ENCODE measurements at regions not wholly inside any gene's neighbourhood (a gene's known extent, or its start where the extent isn't known, plus 50 kb on each side); places are given as distances from the start of the nearest gene placed in this dataset.

GRCh38 chrX:109928596-109929335 lies 74.1 kb upstream of the TMEM164 start:
- no peak for DNase-seq (ENCODE audit: low spot score)

GRCh38 chrX:109931677-109932076 lies 71.2 kb upstream of the TMEM164 start:
- no peak for DNase-seq (ENCODE audit: low spot score)

DNA sequence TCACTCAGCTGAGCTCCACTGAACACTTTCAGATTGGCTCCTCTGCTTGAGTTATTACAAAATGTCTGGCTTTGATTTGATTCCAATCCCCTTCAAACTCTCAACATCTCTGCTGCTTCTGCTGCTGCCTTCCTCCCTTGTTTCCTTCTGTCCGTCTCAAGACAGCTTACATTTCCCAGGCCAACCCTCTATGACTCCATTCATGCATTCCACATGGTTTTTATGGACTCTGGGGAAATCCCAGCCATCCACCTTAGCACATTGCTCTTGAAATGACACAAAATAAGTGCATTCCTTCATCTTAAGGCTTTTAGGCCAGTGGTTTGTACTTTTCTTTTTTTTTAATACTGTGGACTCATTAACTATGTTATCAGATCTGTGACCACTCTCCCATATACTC lies 68.5 kb upstream of the TMEM164 start:
- DNase-seq (ENCODE audit: low spot score) = no peak

- DNase-seq (ENCODE audit: low spot score) = no peak
Observed at GRCh38 chrX:109934935-109935334, 68.0 kb upstream of the TMEM164 start.

- no peak for DNase-seq (ENCODE audit: low spot score)
Observed at GRCh38 chrX:109936114-109936513, 66.8 kb upstream of the TMEM164 start.

GRCh38 chrX:109936598-109936997 lies 66.3 kb upstream of the TMEM164 start:
- no peak for DNase-seq (ENCODE audit: low spot score)

GRCh38 chrX:109939498-109939897 lies 63.4 kb upstream of the TMEM164 start:
- DNase-seq (ENCODE audit: low spot score) = no peak

DNA sequence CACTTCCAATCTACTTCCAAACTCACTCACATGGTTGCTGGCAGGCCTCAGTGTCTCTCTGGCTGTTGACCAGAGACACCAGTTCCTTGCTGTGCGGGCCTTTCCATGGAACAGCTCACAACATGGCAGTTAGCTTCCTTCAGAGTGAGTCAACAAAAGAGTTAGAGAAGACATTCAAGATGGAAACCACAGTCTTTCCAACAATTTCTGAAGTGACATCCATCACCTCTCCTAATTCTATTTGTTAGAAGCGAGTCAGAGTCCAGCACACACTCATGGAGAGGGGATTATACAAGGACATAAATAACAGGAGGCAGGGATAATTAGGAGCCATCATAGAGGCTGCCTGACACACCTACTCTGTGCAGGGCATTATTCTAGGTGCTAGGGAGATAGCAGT lies 62.5 kb upstream of the TMEM164 start:
- DNase-seq (ENCODE audit: low spot score) = no peak

DNA sequence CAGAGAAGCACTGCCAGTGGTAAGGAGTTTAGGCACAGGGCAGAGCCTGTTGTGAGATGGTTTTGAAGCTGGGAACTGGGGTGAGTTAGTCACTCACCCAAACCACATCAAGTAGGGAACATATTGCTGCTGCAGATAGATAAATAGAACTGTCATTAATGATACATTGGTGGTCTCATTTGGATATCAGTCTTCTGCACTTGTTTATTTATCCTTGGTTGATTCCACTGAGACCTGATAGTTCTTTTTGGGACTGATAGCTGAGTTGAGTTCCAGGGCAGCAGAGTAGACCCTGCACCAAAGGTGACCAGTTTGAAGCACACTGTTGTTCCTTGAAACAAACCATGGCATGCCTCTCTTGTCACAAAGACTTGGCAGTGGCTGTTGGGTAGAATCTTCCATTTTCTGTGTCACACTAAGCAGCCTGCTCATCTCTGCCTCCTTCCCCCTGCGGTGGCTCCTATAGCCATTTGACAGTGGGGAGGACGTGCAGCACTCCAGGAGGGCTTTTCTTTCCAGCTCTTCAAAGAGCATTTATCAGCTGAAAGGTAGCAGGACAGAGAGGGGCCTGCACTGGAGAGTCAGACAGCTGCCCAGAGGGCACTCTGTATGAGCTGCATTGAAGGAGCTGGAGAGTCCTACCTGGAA lies 59.7 kb upstream of the TMEM164 start:
- no peak for DNase-seq (ENCODE audit: low spot score)

GRCh38 chrX:109943740-109944092 lies 59.2 kb upstream of the TMEM164 start:
- DNase-seq (ENCODE audit: low spot score) = no peak

DNA sequence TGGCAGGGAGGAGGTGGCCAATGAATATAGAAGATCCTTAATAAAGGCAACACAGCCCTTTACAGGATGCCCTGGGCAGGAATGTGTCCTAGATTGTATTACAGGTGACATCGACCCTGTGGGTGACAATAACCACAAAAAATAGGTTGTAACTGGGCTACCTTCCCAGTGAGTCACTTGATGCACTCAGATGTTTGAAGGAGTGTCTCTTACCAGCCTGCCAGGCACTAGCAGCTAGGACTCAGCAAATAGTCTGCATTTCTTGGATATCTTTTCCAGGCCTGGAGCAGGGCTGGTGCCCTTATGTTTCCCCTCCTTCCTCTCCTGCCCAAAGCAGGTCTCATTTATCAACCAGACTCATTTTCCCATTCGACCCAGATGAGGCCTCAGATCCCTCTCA lies 50.9 kb upstream of the TMEM164 start:
- no peak for DNase-seq (ENCODE audit: low spot score)

DNA sequence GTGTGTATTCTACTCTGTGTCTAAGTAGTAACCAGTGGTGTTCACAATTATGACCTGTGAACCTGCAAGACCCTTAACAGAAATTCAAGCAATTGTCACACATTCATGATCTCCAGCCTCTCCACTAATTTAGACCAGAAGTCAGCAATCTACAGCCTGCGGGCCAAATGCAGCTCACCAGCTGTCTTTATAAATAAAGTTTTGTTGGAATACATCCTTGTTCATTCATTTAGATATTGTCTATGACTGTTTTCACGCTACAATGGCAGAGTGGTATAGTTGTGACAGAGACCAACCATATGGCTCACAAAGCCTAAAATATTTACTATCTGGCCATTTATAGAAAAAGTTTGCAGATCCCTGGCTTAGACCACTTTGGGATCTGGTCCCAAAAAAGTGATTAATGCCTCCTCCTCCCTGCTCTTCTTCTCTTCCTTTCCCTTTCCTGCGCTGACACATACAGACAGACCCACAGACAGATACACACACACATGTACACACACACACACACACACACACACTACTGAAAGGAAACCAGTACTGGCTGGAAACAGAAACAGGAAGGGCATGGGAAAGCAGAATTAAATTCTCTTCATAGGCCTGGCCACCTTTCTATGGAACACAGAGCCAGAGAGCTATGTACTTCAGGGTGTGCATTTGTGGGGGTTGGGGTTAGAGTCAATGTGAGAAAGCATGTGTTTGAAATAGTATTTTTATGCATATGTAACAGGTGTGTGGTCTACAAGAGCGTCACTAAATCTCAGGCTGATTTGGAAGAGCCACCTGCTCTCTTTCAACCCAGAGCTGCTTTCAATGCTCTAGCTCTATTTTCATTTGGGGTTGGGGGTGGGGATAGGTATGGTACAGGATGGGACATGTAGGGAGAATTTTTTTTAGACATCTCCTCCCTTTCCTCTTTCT lies 49.7 kb upstream of the TMEM164 start:
- no peak for DNase-seq (ENCODE audit: low spot score)
